ENCODE measurements at regions not wholly inside any gene's neighbourhood (a gene's known extent, or its start where the extent isn't known, plus 50 kb on each side); places are given as distances from the start of the nearest gene placed in this dataset.

GRCh38 chr10:126851414-126852108 is 53.7 kb upstream of the DOCK1 start:
- no peak for DNase-seq (ENCODE audit: low read depth in 2 of 2)
- TF ChIP-seq CTCF (IDR thresholded peaks at IDR 0.05; ENCODE audit: low read depth, low read length) = no peak
- no peak overlapping the region for H3K4me3 ChIP-seq (replicated peaks in 1 of 2; ENCODE audit: low read depth in 2 of 2, low read length in 2 of 2)

- no peak for TF ChIP-seq CTCF (IDR thresholded peaks at IDR 0.05; ENCODE audit: low read depth, low read length)
- H3K4me3 ChIP-seq (replicated peaks in 1 of 2; ENCODE audit: low read depth in 2 of 2, low read length in 2 of 2) = no peak overlapping the region
- DNase-seq (ENCODE audit: low read depth in 2 of 2) = no peak
These were observed 50.3 kb upstream of the DOCK1 start for GRCh38 chr10:126854726-126855495.

Measured in cardiac fibroblast (primary cell).